Thoracic aorta (tissue), 2 donors: ENCODE measurements at regions not wholly inside any gene's neighbourhood (a gene's known extent, or its start where the extent isn't known, plus 50 kb on each side); places are given as distances from the start of the nearest gene placed in this dataset.

Source experiments
- ATAC-seq: fragments of 150-250 bp; one replicate; pipeline ENCODE4 v1.8.0; 2017; ENCODE audit warnings: low read depth; ENCODE audit not compliant: insufficient number of reproducible peaks, low FRiP score
- DNase-seq: peaks from one replicate; pipeline ENCODE4 v3.0.0-alpha.2; 2020; ENCODE audit warnings: low spot score
- H3K27ac ChIP-seq, 2 donors: fragments of 200-600 bp; sonication (generic); 1 replicate in 1 of 2; 2 replicates in 1 of 2; pipeline ENCODE4 v1.5.1; 2016; ENCODE audit warnings: mild to moderate bottlenecking in 2 of 2, moderate library complexity in 2 of 2
- H3K27me3 ChIP-seq: fragments of 200-600 bp; sonication (generic); replicated peaks from 2 replicates; pipeline ENCODE4 v1.6.0; 2016; ENCODE audit warnings: mild to moderate bottlenecking; ENCODE audit not compliant: insufficient read depth
- H3K36me3 ChIP-seq: fragments of 200-600 bp; sonication (generic); one replicate; pipeline ENCODE4 v1.5.1; 2016
- H3K4me1 ChIP-seq, 2 donors: fragments of 200-600 bp; sonication (generic); 1 replicate in 1 of 2; 2 replicates in 1 of 2; pipeline versions ENCODE4 v1.5.1 to v1.6.0; 2016; ENCODE audit warnings: low read depth in 2 of 2, mild to moderate bottlenecking in 1 of 2; ENCODE audit not compliant: control insufficient read depth in 1 of 2
- H3K4me3 ChIP-seq: fragments of 200-600 bp; sonication (generic); 2 replicates; pipeline ENCODE4 v1.5.1; 2016; ENCODE audit warnings: mild to moderate bottlenecking
- H3K9me3 ChIP-seq: fragments of 200-600 bp; sonication (generic); 2 replicates; pipeline ENCODE4 v1.5.1; 2016
- TF ChIP-seq, protein P1 (sequence below): fragments of 200-600 bp; sonication (generic); IDR thresholded peaks from one replicate; pipeline ENCODE4 v1.5.1; 2019; ENCODE audit warnings: antibody characterized with exemption

DNA sequence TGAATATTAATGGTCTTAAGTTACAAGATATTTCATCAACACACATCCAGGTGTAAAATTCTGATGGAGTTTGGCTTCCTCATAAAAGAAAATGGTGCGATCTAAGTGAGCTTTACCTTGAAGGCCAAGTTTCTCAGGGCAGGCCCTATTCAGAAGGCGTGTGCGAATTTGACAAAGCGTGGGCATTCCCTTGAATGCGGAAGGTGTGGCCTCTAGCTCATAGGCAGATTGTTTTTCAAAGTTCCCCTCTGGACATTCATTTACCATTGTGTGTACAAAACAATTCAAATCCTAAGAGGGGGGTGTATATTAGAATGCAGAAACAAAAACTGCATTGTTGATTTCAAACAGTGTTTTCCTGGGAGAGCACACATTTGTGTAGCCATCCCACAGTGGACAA is 411.9 kb upstream of the PKN2 start:
- H3K36me3 ChIP-seq = no peaks in the 10 kb centered on the region
- TF ChIP-seq, protein P1, sequence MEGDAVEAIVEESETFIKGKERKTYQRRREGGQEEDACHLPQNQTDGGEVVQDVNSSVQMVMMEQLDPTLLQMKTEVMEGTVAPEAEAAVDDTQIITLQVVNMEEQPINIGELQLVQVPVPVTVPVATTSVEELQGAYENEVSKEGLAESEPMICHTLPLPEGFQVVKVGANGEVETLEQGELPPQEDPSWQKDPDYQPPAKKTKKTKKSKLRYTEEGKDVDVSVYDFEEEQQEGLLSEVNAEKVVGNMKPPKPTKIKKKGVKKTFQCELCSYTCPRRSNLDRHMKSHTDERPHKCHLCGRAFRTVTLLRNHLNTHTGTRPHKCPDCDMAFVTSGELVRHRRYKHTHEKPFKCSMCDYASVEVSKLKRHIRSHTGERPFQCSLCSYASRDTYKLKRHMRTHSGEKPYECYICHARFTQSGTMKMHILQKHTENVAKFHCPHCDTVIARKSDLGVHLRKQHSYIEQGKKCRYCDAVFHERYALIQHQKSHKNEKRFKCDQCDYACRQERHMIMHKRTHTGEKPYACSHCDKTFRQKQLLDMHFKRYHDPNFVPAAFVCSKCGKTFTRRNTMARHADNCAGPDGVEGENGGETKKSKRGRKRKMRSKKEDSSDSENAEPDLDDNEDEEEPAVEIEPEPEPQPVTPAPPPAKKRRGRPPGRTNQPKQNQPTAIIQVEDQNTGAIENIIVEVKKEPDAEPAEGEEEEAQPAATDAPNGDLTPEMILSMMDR = no peak
- no peaks in the 10 kb centered on the region for H3K27me3 ChIP-seq

DNA sequence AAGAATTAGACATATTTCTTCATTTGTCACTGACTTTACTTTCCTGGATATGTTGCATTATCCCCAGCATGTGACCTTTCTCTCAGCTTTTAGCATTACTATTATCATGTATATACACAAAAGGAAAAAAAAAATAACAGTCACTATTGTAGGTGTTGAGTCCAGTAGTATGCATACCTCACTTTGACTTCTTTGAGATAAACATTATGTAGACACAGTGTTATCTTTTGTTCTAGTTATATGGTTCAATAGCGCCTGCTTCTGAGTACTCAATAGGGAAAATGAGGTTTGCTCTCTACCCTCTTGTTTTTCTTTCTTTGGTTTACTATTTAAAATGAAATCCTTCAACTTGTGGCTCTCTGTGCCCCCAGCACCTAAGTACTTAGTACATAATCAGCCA is 409.6 kb upstream of the PKN2 start:
- TF ChIP-seq, protein P1 = no peak
- DNase-seq = no peak
- Histone ChIP-seq H3K4me1 (no peaks in the 10 kb centered on the region), H3K4me3 (no peak overlapping the region), H3K27me3 (no peaks in the 10 kb centered on the region), H3K27ac (no peak overlapping the region), H3K9me3 (no peaks in the 10 kb centered on the region), H3K36me3 (no peaks in the 10 kb centered on the region)
- ATAC-seq = no peak

More for the DNA sequence above, 411.9 kb upstream of the PKN2 start:
- Histone ChIP-seq H3K9me3 (no peaks in the 10 kb centered on the region), H3K4me1 (no peaks in the 10 kb centered on the region), H3K27ac (no peak overlapping the region), H3K4me3 (no peak overlapping the region)
- no peak for ATAC-seq
- DNase-seq = no peak

DNA sequence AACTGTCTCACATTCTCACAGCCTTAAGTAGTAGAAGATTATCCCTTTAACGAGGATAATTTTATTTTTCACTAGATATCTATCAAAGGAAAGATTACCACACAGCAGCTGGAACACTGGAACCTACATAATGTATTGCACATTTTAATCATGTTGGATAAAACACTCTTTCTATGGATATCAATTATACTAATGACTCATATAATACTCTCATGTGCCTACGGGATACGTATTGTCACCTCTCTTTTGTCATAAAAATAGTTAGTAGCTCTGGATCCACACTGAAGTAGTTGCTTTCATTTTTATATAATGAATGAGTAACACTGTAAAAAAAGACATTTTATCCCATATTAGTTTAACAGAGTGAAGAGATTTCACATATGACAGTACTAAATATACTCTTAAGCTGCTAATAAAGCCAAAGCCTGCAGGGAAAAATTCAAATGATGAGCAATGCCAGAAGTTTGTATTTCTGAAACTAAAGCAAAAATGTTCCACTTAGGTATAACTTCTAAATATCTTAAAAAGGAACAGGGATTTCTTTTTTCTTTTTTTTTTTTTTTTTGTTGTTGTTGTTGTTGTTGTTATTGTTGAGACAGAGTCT is 408.7 kb upstream of the PKN2 start:
- Histone ChIP-seq H3K4me3 (no peak overlapping the region), H3K4me1 (no peaks in the 10 kb centered on the region), H3K27ac (no peak overlapping the region), H3K9me3 (no peaks in the 10 kb centered on the region), H3K27me3 (no peaks in the 10 kb centered on the region), H3K36me3 (no peaks in the 10 kb centered on the region)
- DNase-seq (no peak), ATAC-seq (no peak)
- TF ChIP-seq, protein P1 = no peak

DNA sequence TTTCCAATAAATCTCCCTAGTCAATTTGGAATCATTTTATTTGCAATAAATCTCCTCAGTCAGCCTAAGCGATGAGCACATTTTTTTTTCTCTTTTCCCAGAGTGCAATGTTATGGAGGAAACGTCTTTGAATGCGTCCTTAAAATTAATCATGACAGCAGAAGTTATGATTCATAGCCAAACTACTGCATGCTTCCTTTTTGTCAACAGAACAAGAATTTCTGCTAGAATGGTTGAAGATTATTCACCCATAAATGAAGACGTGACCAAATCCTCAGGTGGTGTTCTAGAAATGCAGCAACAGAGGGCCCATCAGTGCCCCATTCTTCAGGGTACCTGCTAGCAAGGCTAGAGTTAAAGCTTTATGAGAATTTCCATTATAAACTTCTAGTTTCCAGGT is 407.9 kb upstream of the PKN2 start:
- H3K9me3 ChIP-seq = no peaks in the 10 kb centered on the region
- H3K27me3 ChIP-seq = no peaks in the 10 kb centered on the region
- H3K4me1 ChIP-seq = no peaks in the 10 kb centered on the region
- H3K36me3 ChIP-seq = no peaks in the 10 kb centered on the region
- H3K4me3 ChIP-seq = no peak overlapping the region
- no peak overlapping the region for H3K27ac ChIP-seq
- TF ChIP-seq, protein P1 = no peak
- DNase-seq (no peak), ATAC-seq (no peak)

DNA sequence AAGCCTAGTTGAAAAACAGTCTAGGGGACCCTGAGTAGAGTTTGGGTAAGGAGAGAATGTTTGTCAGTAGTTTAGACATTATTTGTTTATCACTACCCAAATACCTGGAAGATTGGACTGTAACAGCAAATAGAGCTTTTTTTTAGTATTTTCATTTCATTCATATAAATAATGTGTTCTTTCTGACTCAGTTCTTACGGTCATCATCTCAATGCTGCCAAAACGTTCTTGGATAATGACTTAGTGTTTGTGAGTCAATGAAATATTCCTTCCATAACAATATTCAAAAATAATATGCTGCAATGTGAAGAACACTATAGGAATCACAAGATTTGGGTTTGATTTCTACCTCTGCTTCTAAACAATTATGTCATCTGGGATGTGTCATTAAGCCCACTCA is 400.0 kb upstream of the PKN2 start:
- Histone ChIP-seq H3K4me1 (no peaks in the 10 kb centered on the region), H3K27ac (no peak overlapping the region), H3K4me3 (no peak overlapping the region), H3K36me3 (no peaks in the 10 kb centered on the region), H3K27me3 (no peaks in the 10 kb centered on the region), H3K9me3 (no peaks in the 10 kb centered on the region)
- no peak for DNase-seq
- TF ChIP-seq, protein P1 = no peak
- no peak for ATAC-seq
